Fibroblast of skin of right quadriceps (primary cell): ENCODE measurements at regions not wholly inside any gene's neighbourhood (a gene's known extent, or its start where the extent isn't known, plus 50 kb on each side); places are given as distances from the start of the nearest gene placed in this dataset.

Experiments used
- DNase-seq: peaks from one replicate; pipeline ENCODE4 v3.0.0-alpha.2; 2013

GRCh38 chr15:53000409-53000808 is 210.3 kb upstream of the ONECUT1 start:
- DNase-seq = no peak

GRCh38 chr15:52997123-52997522 is 207.0 kb upstream of the ONECUT1 start:
- no peak for DNase-seq

GRCh38 chr15:52994290-52994689 is 204.2 kb upstream of the ONECUT1 start:
- no peak for DNase-seq

- DNase-seq = no peak
Observed at GRCh38 chr15:52984507-52984906, 194.4 kb upstream of the ONECUT1 start.

- DNase-seq = no peak
Observed at GRCh38 chr15:52980446-52980845, 190.3 kb upstream of the ONECUT1 start.

GRCh38 chr15:52976516-52977075 is 186.5 kb upstream of the ONECUT1 start:
- no peak for DNase-seq

GRCh38 chr15:52975941-52976449 is 185.9 kb upstream of the ONECUT1 start:
- no peak for DNase-seq

- no peak for DNase-seq
Observed at GRCh38 chr15:52963865-52964264, 173.7 kb upstream of the ONECUT1 start.

- DNase-seq = no peak
Observed at GRCh38 chr15:52960283-52960682, 170.1 kb upstream of the ONECUT1 start.

GRCh38 chr15:52943746-52944145 is 153.6 kb upstream of the ONECUT1 start:
- DNase-seq = no peak

GRCh38 chr15:52936489-52936888 is 146.4 kb upstream of the ONECUT1 start:
- no peak for DNase-seq

GRCh38 chr15:52925130-52925529 is 135.0 kb upstream of the ONECUT1 start:
- DNase-seq = no peak

GRCh38 chr15:52924630-52925029 is 134.5 kb upstream of the ONECUT1 start:
- DNase-seq = no peak

- no peak for DNase-seq
Observed at GRCh38 chr15:52923626-52924025, 133.5 kb upstream of the ONECUT1 start.

GRCh38 chr15:52922871-52923270 is 132.7 kb upstream of the ONECUT1 start:
- DNase-seq = no peak

- no peak for DNase-seq
Observed at GRCh38 chr15:52912172-52912571, 122.0 kb upstream of the ONECUT1 start.

GRCh38 chr15:52893338-52893737 is 103.2 kb upstream of the ONECUT1 start:
- no peak for DNase-seq

- DNase-seq = no peak
Observed at GRCh38 chr15:52879904-52880303, 89.8 kb upstream of the ONECUT1 start.

- DNase-seq = no peak
Observed at GRCh38 chr15:52879145-52879544, 89.0 kb upstream of the ONECUT1 start.

GRCh38 chr15:52876991-52877663 is 87.0 kb upstream of the ONECUT1 start:
- DNase-seq = no peak

- no peak for DNase-seq
Observed at GRCh38 chr15:52872036-52872818, 82.1 kb upstream of the ONECUT1 start.

GRCh38 chr15:52870015-52870414 is 79.9 kb upstream of the ONECUT1 start:
- DNase-seq = no peak

- DNase-seq = no peak
Observed at GRCh38 chr15:52866698-52867097, 76.6 kb upstream of the ONECUT1 start.

GRCh38 chr15:52862677-52863076 is 72.5 kb upstream of the ONECUT1 start:
- no peak for DNase-seq
